NCI-H1092 treated with DMSO at 0.1 percent for 48 hours (cell line): ENCODE measurements at regions not wholly inside any gene's neighbourhood (a gene's known extent, or its start where the extent isn't known, plus 50 kb on each side); places are given as distances from the start of the nearest gene placed in this dataset.

ENCODE experiments used
- DNase-seq: peaks from one replicate; lab custom pipeline; 2025; lab: John Stamatoyannopoulos, UW

DNA sequence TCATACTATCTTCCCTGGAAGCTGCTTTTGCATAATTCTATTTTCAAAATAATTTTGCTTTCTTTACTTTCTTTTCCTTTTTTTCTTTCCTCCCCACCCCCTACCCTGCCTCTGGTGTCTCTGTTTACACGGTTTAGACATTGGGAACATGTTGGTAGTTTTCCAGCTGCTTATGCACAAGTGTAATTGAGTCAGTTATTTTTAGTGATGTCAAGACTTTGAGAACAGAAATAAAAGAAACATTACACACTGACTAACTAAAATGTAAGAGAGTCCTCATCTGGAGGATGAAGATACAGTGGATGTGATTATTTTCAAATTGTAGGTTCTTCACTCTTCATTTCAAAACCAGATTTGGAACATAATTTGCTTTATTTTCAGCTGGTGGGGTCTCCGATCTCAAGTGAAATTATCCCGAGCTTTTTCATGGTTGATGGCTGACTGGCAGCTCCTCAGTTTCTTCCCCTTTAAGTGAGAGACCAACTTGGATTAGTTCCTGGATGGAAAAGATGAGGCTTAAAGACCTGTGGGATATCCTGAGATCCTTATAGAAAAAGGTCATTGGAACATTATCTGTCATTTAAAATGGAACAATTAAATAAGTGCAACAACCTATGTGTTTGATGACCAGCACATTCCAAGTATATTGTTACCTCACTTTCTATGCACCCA is 154.4 kb upstream of the ZNF462 start:
- no peak for DNase-seq

DNA sequence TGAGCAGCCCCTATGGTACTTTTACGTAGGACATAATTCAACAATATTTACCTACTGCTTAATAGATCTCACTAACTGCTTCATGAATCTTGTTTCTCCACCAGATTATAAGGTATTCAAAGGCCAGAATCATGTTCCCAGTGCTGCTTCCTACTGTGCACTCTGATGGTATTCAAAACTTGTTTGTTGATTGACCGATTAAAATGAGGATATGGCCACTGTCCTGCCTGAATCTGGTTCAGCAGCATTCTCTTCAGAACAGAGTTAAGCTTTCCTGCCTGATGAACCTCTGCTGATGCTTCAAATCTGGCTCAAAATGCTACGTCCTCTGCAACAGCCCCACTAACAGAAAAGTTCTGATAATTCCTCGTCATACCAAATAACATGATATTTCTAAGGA is 150.7 kb upstream of the ZNF462 start:
- DNase-seq, result no peak

DNA sequence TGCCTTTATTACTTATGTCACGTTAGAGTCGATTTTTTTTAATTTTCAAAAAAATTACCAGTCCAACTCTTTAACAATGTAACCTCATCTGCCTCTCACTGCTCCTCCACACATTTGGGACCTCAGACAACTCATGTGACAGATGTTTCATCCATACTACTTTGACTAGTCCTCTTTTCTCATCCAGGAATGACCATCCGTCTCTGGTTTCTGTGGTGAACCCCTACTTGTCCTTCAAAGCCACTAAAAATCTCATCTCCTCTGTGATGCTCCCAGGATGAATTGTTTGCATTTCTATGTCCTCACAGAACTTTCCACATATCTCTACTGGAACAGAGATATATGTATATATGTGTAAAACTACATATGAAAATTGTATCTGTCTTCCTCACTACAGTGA is 149.8 kb upstream of the ZNF462 start:
- DNase-seq, result no peak

DNA sequence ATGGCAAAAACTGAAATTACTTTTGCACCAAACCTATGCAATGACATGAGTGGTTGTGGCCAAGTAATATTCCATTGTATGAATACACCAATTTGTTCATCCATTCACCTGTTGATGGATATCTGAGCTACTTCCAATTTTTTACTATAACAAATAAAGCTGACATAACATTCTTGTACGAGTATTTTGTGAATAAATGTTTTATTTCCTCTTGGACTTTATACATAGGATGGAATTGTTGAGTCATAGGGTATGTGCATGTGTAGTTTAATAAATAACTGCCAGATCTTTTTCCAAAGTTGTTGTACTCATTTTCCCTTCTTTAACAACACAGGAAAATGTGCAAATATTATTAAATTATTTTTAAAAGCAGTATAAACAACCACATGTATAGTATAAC is 146.1 kb upstream of the ZNF462 start:
- DNase-seq, result no peak

DNA sequence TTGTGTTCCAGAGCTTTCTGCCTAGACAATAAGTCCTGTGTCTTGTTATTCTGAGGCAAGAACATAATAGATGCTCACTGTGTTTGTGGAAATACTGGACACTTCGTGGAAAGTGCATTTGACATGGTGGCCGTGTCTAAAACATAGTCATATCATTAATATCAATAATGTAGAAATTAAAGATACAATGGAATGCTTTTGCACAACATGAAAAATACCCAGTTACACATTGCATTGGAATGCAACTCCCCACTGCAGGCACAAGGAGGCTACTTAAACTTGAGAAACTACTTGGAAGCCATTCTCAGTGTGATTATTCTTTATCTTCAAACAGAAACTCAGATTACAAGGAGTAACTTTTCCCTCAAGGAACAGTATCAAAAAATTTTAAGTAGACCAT is 145.3 kb upstream of the ZNF462 start:
- DNase-seq, result no peak

DNA sequence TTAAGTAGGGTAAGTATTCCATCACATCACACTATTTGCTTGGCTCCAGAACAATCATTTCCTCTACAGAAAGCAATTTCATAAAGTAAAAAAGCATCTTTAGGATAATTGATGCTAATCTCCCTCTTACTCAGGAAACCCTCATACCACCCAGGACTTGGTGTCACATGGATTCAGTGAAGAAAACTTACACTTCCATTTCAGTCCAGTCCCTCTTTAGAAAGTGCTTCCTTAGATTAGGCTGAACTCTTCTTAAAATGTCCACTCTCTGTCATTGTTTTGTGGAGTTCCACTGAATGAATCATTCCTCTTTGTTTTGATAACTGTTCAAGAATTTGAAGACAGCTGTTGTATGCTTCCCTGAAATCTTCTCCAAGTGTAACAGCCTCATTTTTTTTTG is 144.0 kb upstream of the ZNF462 start:
- no peak for DNase-seq

DNA sequence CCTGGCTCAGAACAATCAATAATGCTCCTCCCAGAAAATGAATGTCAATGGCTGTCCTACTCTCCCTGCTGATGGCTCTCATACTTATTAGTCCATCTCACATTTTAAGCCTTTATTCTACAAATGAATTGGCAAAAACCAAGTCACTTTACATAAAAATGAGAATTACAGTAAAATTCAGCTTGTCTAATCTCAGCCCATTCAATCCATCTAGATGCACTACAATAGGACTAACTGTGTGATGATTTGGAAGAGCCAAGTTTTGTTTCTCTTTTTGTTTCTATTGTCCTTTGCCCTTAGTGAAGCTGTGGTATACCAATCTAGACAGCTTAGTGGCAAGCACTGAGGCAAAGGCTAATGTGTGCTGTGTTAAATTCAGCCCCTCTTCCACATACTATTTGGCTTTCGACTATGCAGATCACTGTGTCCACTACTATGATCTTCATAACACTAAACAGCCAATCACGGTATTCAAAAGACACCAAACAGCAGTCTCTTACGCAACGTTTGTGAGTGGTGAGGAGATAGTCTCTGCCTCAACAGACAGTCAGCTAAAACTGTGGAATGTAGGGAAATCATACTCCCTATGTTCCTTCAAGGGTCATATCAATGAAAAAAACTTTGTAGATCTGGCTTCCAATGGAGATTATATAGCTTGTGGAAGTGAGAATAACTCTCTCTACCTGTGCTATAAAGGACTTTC is 140.8 kb upstream of the ZNF462 start:
- DNase-seq, result no peak

DNA sequence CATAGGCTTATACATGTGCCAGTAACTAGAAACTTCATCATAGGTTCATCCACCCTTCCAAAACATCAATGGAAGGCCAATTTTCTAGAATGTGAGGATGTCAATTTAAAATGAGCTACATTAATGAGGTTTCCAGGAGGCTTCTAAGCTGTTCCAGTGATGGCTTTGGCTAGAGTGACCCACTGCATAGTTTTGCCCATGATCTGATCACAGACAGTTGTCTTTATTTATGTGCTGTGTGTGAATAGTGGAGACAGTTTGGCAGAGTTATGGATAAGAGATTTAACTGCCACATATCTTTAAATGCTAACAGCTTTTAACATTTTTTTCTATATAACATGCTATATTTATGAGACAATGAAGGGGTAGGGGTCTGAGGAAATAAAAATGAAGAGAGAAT is 139.0 kb upstream of the ZNF462 start:
- no peak for DNase-seq

DNA sequence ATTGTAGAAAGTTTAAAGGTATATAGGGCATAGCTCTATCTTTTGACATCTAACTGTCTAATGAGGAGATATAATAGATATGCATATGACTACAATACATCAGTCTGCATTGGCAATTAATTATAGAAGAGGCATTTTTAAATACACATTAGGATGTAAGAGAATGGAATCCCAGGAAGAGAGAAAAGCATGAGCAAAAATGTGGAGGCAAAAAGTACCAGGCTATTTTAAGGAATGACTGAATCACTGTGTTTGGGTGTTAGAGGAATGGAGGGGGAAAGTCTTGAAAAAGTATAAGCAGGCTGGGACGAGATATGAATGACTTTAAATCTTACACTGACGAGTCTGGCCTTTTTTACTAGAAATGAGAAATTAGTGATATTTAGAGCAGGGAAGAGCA is 138.4 kb upstream of the ZNF462 start:
- no peak for DNase-seq

DNA sequence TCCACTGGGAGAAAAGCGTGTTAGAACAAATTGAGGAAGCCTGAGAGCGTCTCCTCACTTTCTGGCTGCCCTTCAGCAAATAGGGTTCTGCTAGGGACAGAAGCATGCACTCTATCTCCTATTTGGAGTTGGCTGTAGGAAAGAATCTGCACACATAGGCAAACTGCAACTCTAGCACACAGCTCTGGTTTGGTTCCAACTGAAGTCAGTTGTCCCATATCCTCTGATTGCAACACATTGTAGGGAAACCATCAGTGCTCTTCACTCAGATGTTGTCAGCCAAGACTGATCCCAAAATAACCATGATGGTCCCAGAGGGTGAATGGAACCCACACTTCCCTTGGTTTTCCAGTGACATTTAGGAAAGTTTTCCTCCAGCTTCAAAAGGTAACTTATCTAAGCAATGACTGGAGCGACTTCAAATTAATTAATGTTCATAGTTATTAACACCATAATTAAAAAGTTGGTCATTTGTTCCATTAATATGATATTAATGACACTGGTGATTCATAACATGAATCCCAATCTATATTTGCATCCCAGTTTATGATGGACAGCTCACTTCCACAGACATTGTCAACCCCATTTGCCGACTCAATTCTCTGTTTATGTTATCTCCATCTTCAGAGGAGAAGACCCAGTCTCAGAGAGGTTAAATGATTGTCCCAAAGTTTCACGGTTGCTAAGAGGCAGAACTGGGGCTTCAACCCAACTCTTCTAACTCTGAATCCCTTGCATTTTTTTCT is 136.7 kb upstream of the ZNF462 start:
- no peak for DNase-seq

DNA sequence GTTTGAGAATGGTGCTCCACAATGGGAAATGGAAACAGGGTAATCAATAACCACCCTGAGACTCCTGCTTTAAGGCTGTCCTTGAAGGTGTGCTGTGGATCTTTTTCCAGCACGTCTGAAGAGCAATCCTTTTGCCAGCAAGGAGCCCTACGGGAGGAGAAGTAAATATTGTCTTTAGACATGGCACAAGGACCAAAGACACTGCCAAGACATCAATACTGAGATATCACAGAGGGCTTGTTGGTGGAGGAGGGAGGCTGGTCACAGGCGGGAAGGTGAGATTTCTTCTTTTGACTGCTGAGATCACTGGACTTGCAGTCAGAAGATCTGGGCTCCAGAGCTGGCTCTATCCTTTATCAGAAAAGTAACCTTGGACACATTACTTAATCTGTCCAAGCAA is 135.0 kb upstream of the ZNF462 start:
- no peak for DNase-seq

DNA sequence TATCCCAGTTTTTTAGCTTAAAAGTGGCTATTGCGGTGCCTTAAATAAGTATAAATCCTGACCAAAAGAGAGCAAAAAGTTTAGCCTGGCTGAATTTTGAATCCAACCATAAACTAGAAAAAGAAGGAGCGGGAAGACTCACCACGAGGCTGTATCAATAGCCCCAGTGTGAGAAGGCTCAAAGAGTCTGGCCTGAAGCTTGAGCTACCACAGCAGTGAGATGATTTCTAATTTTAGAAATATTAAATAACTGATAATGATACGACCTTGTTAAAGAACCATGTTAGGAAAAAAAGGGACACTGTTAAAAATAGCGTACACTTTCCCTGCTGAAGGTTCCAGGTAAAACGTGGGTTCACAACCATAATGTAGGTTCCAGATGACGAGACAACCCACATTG is 134.1 kb upstream of the ZNF462 start:
- DNase-seq, result no peak

DNA sequence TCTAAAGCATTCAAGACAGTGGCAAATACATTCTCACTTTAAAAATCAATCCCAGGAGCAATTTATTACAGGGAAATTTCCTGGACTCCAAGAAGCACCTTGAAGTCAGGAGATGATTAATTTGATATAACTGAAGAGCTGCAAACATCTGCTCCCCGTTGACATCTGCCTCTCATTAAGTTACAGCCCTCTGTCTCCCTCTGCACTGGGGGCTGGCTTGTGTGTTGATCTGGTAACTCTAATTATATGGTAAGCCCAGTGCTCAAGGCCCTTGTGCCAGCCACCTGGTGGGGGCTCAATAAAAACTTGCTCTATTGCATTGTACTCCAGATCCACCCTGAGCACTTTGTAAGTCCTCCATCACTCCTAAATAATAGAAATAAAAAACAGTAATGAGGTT is 131.1 kb upstream of the ZNF462 start:
- peak; percentile 84 for DNase-seq

DNA sequence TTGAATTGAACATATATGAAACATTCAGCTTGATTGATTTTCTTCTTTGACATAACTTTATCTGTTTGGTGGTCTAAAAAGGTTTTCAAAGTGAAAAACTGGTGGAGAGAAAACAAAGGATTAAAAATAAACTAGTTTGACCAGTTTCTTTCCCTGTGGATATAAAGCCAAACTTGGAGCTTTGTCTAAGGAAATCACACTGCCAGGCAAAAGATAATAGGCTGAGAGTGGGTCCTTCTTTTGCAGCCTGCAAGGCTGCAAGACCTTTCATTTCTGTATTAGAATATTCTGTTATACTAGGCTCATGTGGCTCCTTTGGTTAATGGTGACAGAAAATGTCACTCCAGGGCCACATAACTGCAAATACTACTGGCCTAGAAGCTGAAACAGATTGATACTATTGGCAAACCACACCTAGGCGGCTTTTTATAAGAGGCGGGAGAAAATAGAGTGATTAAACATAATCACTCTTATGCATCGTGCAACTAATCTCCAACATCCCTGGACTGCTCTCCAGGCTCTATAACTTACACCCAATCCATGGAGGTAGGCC is 129.1 kb upstream of the ZNF462 start:
- DNase-seq, result no peak

DNA sequence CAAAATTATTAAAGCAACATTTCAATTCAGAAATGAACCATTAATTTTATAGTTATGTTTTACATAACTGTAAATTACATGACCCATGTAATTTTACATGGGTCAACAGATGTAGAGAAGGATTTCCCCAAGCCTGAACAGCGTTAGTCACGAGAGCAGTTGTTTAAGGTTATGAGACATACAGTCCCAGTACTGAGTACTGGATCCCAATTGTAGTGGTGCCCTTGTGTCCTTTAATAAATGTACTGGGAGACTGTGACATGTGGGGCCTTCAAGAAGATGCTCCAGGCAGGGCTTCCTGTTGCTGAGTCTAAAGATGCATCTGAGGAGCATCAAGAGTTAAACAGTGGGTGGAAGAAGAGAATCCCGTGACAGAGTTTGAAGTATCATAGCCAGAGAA is 125.5 kb upstream of the ZNF462 start:
- no peak for DNase-seq

DNA sequence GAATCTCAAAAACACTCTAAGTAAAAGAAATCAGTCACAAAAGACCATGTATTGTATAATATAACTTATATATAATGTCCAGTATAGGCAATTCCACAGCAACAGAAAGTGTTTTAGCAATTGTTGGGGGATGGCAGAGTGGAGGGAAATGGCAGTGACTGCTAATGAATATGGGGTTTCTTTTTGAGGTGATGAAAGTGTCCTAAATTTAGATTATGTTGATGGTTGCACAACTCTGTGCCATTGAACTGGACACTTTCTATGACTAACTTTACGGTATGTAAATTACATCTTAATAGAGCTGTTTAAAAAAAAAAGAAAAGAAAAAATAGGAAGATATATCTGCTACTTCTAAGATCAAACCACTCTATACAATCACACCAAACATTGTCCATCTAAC is 124.9 kb upstream of the ZNF462 start:
- DNase-seq, result no peak

DNA sequence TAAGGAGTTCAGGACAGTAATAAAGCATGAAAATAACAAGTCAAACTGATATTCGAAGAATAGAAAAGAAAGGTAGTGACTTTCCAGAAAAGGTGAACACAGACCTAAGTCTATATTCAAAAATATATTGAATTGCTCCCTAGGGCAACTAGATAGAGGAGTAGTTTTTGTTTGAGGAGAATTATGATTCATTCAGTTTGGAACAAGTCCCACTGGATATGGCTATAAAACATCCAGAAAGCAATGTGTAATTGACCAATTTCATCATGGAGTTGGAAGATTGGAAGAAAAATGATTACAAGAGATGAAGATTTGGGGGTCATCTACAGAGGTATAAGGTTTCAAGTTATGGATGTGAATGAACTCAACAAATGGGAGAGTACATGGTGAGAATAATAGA is 117.5 kb upstream of the ZNF462 start:
- DNase-seq, result no peak

DNA sequence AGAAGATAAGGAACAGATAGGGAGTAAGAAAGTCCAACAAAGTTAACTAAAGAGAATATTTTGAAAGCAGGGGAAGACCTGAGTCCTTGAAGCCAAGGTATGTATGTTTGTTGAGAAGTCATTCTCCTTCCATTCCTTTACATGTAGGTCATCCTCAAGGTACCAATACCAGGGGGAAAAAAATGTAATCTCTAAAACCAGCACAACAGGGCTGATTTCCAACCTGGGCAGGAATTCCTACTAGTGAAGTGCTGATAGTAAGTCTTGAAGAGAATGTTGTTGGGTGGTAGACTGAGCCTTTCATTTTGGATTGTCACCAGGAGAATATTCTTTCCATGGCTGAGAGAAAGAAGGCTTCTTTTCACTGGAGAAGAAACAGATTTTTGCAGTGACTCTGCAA is 117.1 kb upstream of the ZNF462 start:
- no peak for DNase-seq

DNA sequence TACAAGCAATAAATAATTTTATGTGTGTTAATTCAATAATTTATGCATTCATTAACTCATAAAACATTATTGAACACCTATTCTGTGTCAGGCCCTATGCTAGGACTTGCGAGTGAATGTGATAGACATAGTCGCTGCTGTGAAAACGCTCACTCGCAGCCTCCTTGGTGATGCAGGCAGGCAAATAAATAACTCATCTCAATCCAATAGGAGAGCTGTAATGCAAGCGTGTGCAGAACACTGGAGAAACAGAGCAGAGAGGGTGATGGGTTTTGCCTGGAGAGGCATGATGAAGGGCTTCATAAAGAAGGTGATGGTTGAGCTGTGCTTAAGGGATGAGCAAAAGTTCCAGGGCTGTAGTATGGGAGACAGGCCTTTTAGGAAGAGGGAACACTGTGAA is 111.3 kb upstream of the ZNF462 start:
- DNase-seq, result no peak

DNA sequence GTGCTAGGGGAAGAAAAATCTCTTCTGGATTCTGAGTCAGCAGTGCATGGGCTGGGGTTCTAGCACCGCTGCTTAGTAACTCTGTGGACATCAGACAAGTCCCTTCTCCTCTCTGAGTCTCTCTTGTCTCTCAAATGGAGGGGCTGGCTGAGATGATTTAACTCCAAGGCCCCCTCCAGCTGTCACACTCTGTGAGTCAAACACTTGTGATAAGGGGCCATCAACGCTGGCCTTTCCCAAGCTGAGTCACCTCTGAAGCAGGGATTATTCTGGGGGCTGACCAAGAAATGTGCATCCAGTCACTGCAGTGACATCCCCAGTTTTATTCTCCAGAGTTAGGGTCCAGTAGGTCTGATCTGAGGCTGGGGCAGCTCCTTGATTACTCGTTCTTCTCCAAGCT is 110.4 kb upstream of the ZNF462 start:
- no peak for DNase-seq

DNA sequence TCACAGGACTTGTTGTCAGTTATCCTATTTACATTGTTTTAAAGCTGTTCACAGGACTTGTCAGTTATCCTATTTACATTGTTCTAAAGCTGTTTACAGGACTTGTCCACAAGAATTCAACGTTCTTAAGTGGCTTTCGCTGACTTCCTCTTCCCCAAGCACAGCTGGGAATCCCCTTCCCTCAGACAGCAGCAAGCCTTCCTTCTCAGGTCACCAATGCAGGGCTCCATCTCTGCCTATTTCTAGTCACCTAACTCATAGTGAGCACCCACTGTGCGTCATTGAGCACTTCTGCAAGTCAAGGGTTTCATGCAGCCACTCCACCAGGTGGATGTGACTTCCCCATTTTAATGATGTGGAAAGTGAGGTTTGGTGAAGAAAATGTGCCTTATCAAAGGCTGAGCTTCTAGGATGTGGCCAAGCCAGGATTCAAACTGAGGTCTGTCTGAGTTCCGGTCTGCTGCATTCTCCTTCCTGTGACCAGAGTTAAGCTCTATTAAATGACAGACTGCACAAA is 109.8 kb upstream of the ZNF462 start:
- DNase-seq, result no peak

DNA sequence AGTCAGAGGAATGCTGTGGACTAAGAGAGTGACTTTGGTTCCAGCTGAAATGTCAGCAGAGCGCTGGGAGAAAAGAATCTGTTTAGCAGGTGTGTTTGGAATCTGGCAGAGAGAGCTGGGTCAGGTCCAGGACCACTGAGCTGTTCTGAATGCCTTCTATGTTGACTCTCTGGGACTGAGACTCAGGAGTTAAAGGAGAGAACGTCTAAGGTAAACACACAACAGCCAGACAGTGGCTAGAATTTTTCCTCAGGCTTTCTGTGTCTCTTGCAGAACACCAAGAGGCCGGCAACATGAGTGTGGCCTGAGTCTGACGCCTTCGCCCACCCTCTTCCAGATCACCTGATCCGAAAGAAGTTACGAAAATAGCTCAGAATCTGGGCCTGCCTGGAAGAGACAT is 107.2 kb upstream of the ZNF462 start:
- peak; percentile 90 for DNase-seq

DNA sequence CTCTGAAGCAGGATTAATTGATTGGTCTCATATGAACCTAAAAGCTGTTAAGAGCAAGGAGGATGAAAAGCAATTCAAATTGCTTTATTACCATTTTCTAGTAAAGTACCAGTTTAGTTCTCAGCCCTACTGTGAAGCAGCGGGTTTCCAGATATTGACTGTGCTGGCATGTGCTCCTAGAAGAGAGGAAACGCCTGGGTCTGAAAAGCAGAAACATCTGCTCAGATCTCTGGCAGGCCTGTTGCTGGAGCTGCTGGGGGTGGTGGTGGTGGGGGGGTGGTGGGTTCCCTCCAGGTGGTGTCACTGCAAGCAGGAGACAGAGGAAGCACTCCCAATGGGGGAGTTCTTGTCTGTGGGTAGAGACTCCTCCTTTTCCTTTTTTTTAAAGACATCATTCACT is 105.5 kb upstream of the ZNF462 start:
- DNase-seq, result peak; percentile 19
